Neural progenitor cell (in vitro differentiated cells): ENCODE measurements at regions not wholly inside any gene's neighbourhood (a gene's known extent, or its start where the extent isn't known, plus 50 kb on each side); places are given as distances from the start of the nearest gene placed in this dataset.
A peak's percentile ranks its signal among the peaks of the same experiment; 100 is the strongest.

Experiments
- DNase-seq: peaks from one replicate; pipeline ENCODE4 v3.0.0-alpha.2; 2016; ENCODE audit warnings: low spot score
- H2AFZ ChIP-seq: fragments of 200-600 bp; sonication (generic); replicated peaks from 2 replicates; pipeline ENCODE4 v1.6.1; 2016; ENCODE audit warnings: antibody characterized with exemption
- H3F3A ChIP-seq: fragments of 200-600 bp; sonication (generic); 2 replicates; pipeline ENCODE4 v1.6.1; 2016; ENCODE audit warnings: antibody characterized with exemption, low read depth
- H3K27ac ChIP-seq: fragments of 200-600 bp; sonication (generic); 2 replicates; pipeline ENCODE4 v1.5.1; 2016; ENCODE audit warnings: mild to moderate bottlenecking
- H3K27me3 ChIP-seq: fragments of 200-600 bp; sonication (generic); 2 replicates; pipeline ENCODE4 v1.6.1; 2016; ENCODE audit warnings: mild to moderate bottlenecking, moderate library complexity
- H3K36me3 ChIP-seq: fragments of 200-600 bp; sonication (generic); 2 replicates; pipeline ENCODE4 v1.5.1; 2016
- H3K4me1 ChIP-seq: fragments of 200-600 bp; sonication (generic); 2 replicates; pipeline ENCODE4 v1.6.1; 2016; ENCODE audit warnings: mixed run types
- H3K4me2 ChIP-seq: fragments of 200-600 bp; sonication (generic); 2 replicates; pipeline ENCODE4 v1.6.1; 2016
- H3K4me3 ChIP-seq: fragments of 200-600 bp; sonication (generic); 2 replicates; pipeline ENCODE4 v1.5.1; 2016
- H3K79me2 ChIP-seq: fragments of 200-600 bp; sonication (generic); 2 replicates; pipeline ENCODE4 v1.6.1; 2016; ENCODE audit warnings: low read depth
- H3K9ac ChIP-seq: fragments of 200-600 bp; sonication (generic); 2 replicates; pipeline ENCODE4 v1.6.1; 2016
- H3K9me3 ChIP-seq: fragments of 200-600 bp; sonication (generic); 2 replicates; pipeline ENCODE4 v1.5.1; 2016; ENCODE audit warnings: low read depth
- H4K20me1 ChIP-seq: fragments of 200-600 bp; sonication (generic); 2 replicates; pipeline ENCODE4 v1.6.1; 2016; ENCODE audit warnings: low read depth
- H3K27ac Mint-ChIP-seq: 3 replicates; pipeline ENCODE4 v1.8.0; 2021; ENCODE audit warnings: mixed read lengths
- H3K27me3 Mint-ChIP-seq: 2 replicates; pipeline ENCODE4 v1.8.0; 2022; ENCODE audit warnings: low read depth, mild to moderate bottlenecking, inconsistent platforms, moderate library complexity, mixed read lengths; ENCODE audit not compliant: insufficient read depth
- H3K36me3 Mint-ChIP-seq: 3 replicates; pipeline ENCODE4 v1.8.0; 2021; ENCODE audit warnings: mixed read lengths
- H3K4me1 Mint-ChIP-seq: 3 replicates; pipeline ENCODE4 v1.8.0; 2021; ENCODE audit warnings: mixed read lengths
- H3K4me3 Mint-ChIP-seq: 3 replicates; pipeline ENCODE4 v1.8.0; 2021; ENCODE audit warnings: mild to moderate bottlenecking, moderate library complexity, mixed read lengths
- H3K9me3 Mint-ChIP-seq: 3 replicates; pipeline ENCODE4 v1.8.0; 2020; ENCODE audit warnings: mixed read lengths
- CTCF ChIP-seq: fragments of 200-600 bp; sonication (generic); IDR thresholded peaks from 2 replicates; pipeline ENCODE4 v1.5.1; 2017; ENCODE audit warnings: antibody characterized with exemption, mild to moderate bottlenecking
- EZH2 ChIP-seq: fragments of 200-600 bp; sonication (generic); IDR thresholded peaks from 2 replicates; pipeline ENCODE4 v1.6.1; 2017; ENCODE audit warnings: antibody characterized with exemption, mild to moderate bottlenecking, moderate library complexity
- EZH2phosphoT487 ChIP-seq: fragments of 200-600 bp; sonication (generic); IDR thresholded peaks from 2 replicates; pipeline ENCODE4 v1.6.1; 2017; ENCODE audit warnings: antibody characterized with exemption

- TF ChIP-seq CTCF, result no peak
- no peak for TF ChIP-seq EZH2
- TF ChIP-seq EZH2phosphoT487, result no peak
These were observed 425.9 kb upstream of the RUNX1 start for GRCh38 chr21:35475009-35475408.

GRCh38 chr21:35473496-35473895 lies 424.4 kb upstream of the RUNX1 start:
- H4K20me1 ChIP-seq, result no peaks in the 10 kb centered on the region
- DNase-seq, result no peak
- Mint-ChIP-seq H3K9me3 (no peaks in the 10 kb centered on the region), H3K4me1 (peaks cover 6% of the 10 kb centered on the region), H3K27me3 (peaks cover 8% of the 10 kb centered on the region), H3K27ac (no peak overlapping the region), H3K36me3 (no peaks in the 10 kb centered on the region), H3K4me3 (no peak overlapping the region)
- H3K27me3 ChIP-seq, result no peaks in the 10 kb centered on the region
- no peak overlapping the region for H3K27ac ChIP-seq
- peaks cover 10% of the 10 kb centered on the region for H3K4me1 ChIP-seq
- no peaks in the 10 kb centered on the region for H3K9me3 ChIP-seq
- no peaks in the 10 kb centered on the region for H3K79me2 ChIP-seq
- H2AFZ ChIP-seq, result no peak overlapping the region
- no peak overlapping the region for H3K9ac ChIP-seq
- H3F3A ChIP-seq, result no peaks in the 10 kb centered on the region
- no peak overlapping the region for H3K4me2 ChIP-seq
- H3K4me3 ChIP-seq, result no peak overlapping the region
- H3K36me3 ChIP-seq, result no peaks in the 10 kb centered on the region
- TF ChIP-seq CTCF (no peak), EZH2phosphoT487 (no peak), EZH2 (no peak)

More at GRCh38 chr21:35475009-35475408, 425.9 kb upstream of the RUNX1 start:
- Mint-ChIP-seq H3K27me3 (peaks cover 8% of the 10 kb centered on the region), H3K4me1 (peaks cover 6% of the 10 kb centered on the region), H3K27ac (no peak overlapping the region), H3K4me3 (no peak overlapping the region), H3K9me3 (peaks cover 4% of the 10 kb centered on the region), H3K36me3 (no peaks in the 10 kb centered on the region)
- H3K4me3 ChIP-seq, result no peak overlapping the region
- peak overlapping the region; percentile 14 for H3K4me2 ChIP-seq
- H3K36me3 ChIP-seq, result no peaks in the 10 kb centered on the region
- no peaks in the 10 kb centered on the region for H3K27me3 ChIP-seq
- H3K9ac ChIP-seq, result no peak overlapping the region
- no peaks in the 10 kb centered on the region for H3K79me2 ChIP-seq
- H2AFZ ChIP-seq, result no peak overlapping the region
- no peak for DNase-seq
- no peak overlapping the region for H3K27ac ChIP-seq
- no peaks in the 10 kb centered on the region for H4K20me1 ChIP-seq
- no peaks in the 10 kb centered on the region for H3F3A ChIP-seq
- peaks cover 10% of the 10 kb centered on the region for H3K4me1 ChIP-seq
- peaks cover 10% of the 10 kb centered on the region for H3K9me3 ChIP-seq

- H3K9ac ChIP-seq, result no peak overlapping the region
- no peak overlapping the region for H3K4me3 ChIP-seq
- H3K27me3 Mint-ChIP-seq, result peaks cover 2% of the 10 kb centered on the region
- H3K4me1 ChIP-seq, result peaks cover 8% of the 10 kb centered on the region
- H3K36me3 ChIP-seq, result no peaks in the 10 kb centered on the region
- H4K20me1 ChIP-seq, result no peaks in the 10 kb centered on the region
- H3K4me1 Mint-ChIP-seq, result peaks cover 6% of the 10 kb centered on the region
- no peaks in the 10 kb centered on the region for H3K9me3 ChIP-seq
- H3K27me3 ChIP-seq, result no peaks in the 10 kb centered on the region
- no peak overlapping the region for H3K27ac Mint-ChIP-seq
- H3F3A ChIP-seq, result no peaks in the 10 kb centered on the region
- no peak overlapping the region for H2AFZ ChIP-seq
- no peak for DNase-seq
- H3K4me3 Mint-ChIP-seq, result no peak overlapping the region
- TF ChIP-seq EZH2 (no peak), CTCF (no peak), EZH2phosphoT487 (no peak)
- H3K79me2 ChIP-seq, result no peaks in the 10 kb centered on the region
- H3K4me2 ChIP-seq, result no peak overlapping the region
- no peaks in the 10 kb centered on the region for H3K36me3 Mint-ChIP-seq
- H3K9me3 Mint-ChIP-seq, result no peaks in the 10 kb centered on the region
- no peak overlapping the region for H3K27ac ChIP-seq
These were observed 421.4 kb upstream of the RUNX1 start for GRCh38 chr21:35470522-35470921.
